HL-60 (cell line): ENCODE measurements at regions not wholly inside any gene's neighbourhood (a gene's known extent, or its start where the extent isn't known, plus 50 kb on each side); places are given as distances from the start of the nearest gene placed in this dataset.

Experiments
- CTCF ChIP-seq: IDR thresholded peaks from one replicate; pipeline ENCODE4 v1.5.1; 2011; ENCODE audit warnings: low read length, control low read depth, inconsistent platforms; ENCODE audit not compliant: insufficient read depth
- POLR2AphosphoS5 ChIP-seq: IDR thresholded peaks from 2 replicates; pipeline ENCODE4 v1.6.1; 2012; ENCODE audit warnings: low read depth
- TF ChIP-seq, protein P1 (sequence below): IDR thresholded peaks from 2 replicates; pipeline ENCODE4 v1.6.1; 2012; ENCODE audit warnings: low read depth; ENCODE audit not compliant: insufficient replicate concordance

GRCh38 chr2:19478409-19478808, 120.0 kb upstream of the OSR1 start:
- no peak for TF ChIP-seq CTCF
- TF ChIP-seq POLR2AphosphoS5, result no peak
- TF ChIP-seq, protein P1, sequence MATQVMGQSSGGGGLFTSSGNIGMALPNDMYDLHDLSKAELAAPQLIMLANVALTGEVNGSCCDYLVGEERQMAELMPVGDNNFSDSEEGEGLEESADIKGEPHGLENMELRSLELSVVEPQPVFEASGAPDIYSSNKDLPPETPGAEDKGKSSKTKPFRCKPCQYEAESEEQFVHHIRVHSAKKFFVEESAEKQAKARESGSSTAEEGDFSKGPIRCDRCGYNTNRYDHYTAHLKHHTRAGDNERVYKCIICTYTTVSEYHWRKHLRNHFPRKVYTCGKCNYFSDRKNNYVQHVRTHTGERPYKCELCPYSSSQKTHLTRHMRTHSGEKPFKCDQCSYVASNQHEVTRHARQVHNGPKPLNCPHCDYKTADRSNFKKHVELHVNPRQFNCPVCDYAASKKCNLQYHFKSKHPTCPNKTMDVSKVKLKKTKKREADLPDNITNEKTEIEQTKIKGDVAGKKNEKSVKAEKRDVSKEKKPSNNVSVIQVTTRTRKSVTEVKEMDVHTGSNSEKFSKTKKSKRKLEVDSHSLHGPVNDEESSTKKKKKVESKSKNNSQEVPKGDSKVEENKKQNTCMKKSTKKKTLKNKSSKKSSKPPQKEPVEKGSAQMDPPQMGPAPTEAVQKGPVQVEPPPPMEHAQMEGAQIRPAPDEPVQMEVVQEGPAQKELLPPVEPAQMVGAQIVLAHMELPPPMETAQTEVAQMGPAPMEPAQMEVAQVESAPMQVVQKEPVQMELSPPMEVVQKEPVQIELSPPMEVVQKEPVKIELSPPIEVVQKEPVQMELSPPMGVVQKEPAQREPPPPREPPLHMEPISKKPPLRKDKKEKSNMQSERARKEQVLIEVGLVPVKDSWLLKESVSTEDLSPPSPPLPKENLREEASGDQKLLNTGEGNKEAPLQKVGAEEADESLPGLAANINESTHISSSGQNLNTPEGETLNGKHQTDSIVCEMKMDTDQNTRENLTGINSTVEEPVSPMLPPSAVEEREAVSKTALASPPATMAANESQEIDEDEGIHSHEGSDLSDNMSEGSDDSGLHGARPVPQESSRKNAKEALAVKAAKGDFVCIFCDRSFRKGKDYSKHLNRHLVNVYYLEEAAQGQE, result no peak
